GM21576 (cell line): ENCODE measurements at regions not wholly inside any gene's neighbourhood (a gene's known extent, or its start where the extent isn't known, plus 50 kb on each side); places are given as distances from the start of the nearest gene placed in this dataset.

Experiments used
- ATAC-seq: cut with Tn5 transposase; IDR thresholded peaks from one replicate; pipeline ENCODE4 v1.9.1; 2021; ENCODE audit warnings: mild to moderate bottlenecking, moderate library complexity; ENCODE audit not compliant: unreplicated experiment

GRCh38 chr5:167643631-167644280 is 647.7 kb upstream of the WWC1 start:
- no peak for ATAC-seq

DNA sequence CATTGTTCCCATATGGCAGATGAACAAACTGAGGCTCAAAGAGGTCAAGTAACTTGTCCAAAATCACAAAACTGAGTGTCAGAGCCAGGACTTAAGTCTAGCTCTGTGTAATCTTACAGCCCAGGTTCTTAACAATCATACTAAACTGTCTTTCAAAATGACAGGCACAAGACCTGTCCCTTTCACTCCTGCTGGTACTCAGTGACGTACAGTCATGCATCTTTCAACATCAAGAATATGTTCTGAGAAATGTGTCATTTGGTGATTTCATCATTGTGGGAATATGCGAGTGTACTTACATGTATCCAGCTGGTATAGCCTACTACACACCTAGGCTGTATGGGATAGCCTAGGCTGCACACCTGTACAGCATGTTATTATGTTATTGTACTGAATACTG is 646.8 kb upstream of the WWC1 start:
- ATAC-seq = no peak

GRCh38 chr5:167649471-167649870 is 642.0 kb upstream of the WWC1 start:
- no peak for ATAC-seq

GRCh38 chr5:167652690-167653089 is 638.8 kb upstream of the WWC1 start:
- no peak for ATAC-seq

DNA sequence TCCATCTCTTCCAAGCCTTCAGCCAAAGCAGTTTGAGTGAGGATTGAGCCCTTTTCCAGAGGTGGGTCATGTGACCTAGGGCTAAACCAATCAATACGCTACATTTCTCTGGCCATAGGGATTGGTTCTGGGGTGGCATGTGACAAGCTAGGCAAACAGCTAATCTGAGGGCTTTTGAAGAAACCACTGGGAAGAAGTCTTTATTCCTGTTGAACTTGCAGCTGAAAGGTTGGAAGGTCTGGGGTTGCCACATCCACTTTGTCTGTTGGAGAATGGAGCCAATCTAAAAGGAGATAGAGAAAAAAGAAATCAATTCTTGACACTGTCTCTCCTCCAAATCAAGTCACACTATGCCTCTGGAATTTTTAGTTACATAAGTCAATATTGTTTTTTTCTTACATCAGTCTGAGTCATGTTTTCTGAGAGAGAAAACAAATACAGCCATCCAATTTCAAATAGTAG is 637.8 kb upstream of the WWC1 start:
- ATAC-seq = no peak

GRCh38 chr5:167657016-167657415 is 634.4 kb upstream of the WWC1 start:
- ATAC-seq = no peak

DNA sequence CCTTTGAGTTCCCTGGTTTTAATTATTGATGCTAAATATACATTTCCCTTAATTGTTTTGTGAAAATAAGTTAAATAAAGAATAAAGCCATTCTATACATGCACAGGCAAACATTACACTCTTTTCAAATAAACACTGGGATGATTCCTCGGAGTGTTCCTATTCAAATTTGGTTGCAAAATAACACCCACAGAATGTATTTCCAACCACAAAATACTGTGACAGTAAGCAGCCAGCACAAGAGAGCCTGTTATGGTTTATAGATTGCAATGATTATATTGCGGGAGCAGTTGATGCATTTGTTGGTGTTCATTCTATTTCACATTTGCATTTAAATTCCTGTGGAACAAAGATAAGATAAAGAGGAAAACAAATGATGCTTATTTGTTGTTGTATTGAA is 632.6 kb upstream of the WWC1 start:
- ATAC-seq = no peak

- ATAC-seq = no peak
These were observed 629.8 kb upstream of the WWC1 start for GRCh38 chr5:167661605-167662004.

DNA sequence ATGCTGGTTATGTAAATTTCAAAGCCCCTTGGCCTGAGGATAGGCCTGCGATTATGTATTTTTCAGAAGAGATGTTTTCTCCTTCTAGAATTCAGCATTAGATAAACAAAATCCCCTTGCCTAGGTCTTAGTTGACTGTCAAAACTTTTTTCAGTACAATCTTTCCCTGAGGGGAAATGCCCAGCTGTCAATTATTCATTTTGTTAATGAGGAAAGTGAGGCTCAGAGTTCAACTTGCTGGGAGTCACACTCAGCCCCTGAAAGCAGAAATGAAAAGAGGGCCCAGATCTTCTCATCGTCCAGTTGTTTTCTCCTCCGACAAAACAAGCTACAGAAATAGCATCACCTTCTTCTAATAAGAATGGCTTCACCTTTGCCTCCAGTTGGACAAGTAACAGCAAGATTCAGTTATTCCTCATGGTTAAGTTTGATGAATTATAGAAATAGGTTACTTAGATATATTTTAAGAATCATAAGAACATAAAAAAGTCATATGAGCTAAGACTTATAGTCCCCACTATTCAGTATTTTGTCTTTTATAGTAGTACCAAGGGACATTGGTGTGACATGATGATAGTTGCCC is 627.1 kb upstream of the WWC1 start:
- no peak for ATAC-seq

GRCh38 chr5:167665841-167666375 is 625.5 kb upstream of the WWC1 start:
- ATAC-seq = no peak

DNA sequence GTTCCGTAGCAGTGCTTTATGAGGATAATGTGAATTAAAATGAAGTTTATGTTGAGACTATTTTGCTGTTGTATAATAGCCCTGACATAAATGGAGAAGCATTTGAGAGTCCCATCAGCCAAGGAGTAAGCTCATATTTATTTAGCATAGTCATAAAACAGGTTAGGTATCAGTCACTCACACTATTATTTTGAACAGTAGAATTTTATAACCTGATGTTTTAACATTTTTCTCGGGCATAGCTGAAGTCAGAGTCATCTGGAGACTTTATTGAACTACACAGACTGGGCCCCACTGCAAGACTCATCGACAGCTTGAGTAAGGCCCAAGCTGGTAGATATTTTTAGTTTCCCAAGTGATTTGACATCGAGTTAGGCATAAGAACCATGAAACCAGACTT is 620.3 kb upstream of the WWC1 start:
- no peak for ATAC-seq

- ATAC-seq = no peak
These were observed 617.5 kb upstream of the WWC1 start for GRCh38 chr5:167673942-167674341.

DNA sequence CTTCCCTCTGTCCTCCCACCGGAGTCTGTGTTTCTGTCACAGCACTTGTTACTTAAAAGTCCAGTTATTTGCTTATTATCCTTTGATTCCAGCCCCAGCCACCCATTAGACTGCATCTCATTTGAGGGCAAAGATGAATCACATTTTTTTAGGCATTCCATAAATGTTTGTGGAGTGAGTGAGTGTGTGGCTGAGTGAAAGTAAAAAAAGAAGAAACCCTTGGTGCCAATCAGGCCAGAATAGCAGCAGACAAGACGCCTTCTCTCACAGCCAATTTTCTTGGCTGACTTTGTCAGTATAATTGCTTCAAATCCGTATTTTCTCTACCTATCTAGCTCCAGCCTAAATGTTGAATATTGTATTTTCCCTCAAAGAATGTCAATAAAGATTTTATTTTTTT is 613.0 kb upstream of the WWC1 start:
- ATAC-seq = no peak

- no peak for ATAC-seq
These were observed 607.2 kb upstream of the WWC1 start for GRCh38 chr5:167684251-167684650.

- no peak for ATAC-seq
These were observed 602.9 kb upstream of the WWC1 start for GRCh38 chr5:167688341-167689130.

- ATAC-seq = no peak
These were observed 596.9 kb upstream of the WWC1 start for GRCh38 chr5:167694325-167695147.

- no peak for ATAC-seq
These were observed 594.7 kb upstream of the WWC1 start for GRCh38 chr5:167696558-167697314.

DNA sequence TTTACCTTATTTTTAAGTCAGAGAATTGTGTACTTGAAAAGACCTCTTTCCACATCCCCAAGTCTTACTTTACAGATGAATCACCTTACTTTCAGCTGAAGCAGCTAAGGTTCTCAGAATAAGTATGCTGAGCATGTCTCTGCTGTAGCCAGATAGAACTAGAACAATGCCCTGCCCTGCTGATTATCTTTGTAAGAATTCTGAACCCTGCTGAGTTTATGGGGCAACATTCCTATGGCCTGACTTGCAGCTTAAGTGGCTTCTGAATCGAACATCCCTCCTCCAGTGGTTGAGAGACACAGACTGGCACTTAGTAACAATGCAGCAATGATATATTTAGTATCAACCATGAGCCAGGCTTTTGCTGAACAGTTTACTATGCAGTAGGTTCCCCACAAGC is 592.0 kb upstream of the WWC1 start:
- ATAC-seq = no peak

DNA sequence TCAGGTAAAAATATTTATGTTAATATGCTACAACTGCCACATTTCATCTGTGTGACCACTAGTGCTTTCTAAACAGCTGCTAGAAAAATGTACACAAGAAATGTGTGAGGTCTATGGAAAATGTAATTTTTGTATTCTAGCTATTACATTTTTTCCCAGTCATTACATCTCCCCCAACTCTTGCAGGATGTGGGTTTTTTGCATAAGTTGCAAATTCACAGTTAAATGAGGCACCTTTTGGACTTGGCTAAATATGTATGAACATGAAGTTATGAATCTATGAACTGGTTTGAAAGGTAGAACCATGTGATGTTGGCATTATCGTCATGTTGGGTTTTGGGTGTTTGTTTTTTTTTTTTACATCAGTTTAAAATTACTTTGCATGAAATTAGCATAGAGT is 590.4 kb upstream of the WWC1 start:
- no peak for ATAC-seq

DNA sequence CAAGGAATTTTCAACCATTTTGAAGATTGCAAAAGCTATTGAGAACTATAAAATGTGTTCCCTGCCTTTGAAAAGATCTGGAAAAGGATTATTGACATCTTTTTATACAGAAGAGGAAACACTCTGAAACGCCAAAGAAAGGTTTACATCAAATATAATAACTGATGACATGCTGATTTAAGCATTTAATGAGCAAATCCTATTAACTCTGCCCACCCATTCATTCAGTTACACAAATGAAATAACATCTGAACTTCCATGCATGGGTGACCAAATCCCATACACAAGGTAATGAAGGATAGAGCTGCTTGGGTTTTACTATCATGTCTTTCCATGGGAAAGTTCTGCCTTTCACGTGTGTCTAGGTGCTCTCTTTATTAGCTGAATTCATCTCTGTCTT is 589.4 kb upstream of the WWC1 start:
- ATAC-seq = no peak
